K562 (cell line): ENCODE measurements at regions not wholly inside any gene's neighbourhood (a gene's known extent, or its start where the extent isn't known, plus 50 kb on each side); places are given as distances from the start of the nearest gene placed in this dataset.
A peak's percentile ranks its signal among the peaks of the same experiment; 100 is the strongest.

Experiments
- CTCF ChIP-seq, 3 experiments: IDR thresholded peaks in 2 of 3; conservative IDR thresholded peaks in 1 of 3; 2 replicates each; pipeline ENCODE4 v1.5.1; 2011 to 2012; ENCODE audit warnings: low read length in 3 of 3, mild to moderate bottlenecking in 3 of 3, control low read depth in 2 of 3, improper control_type of control experiment in 1 of 3, inconsistent platforms in 1 of 3, low read depth in 1 of 3, mixed read lengths in 1 of 3, moderate library complexity in 1 of 3; ENCODE audit not compliant: insufficient read depth in 2 of 3
- ETV6 ChIP-seq, 3 experiments: fragments of 150-350 bp in 1 of 3; sonication (generic) in 1 of 3; formaldehyde crosslinking in 1 of 3; IDR thresholded peaks; 2 replicates each; pipeline versions ENCODE4 v1.6.1 to v1.8.0; 2014 to 2022; ENCODE audit warnings: borderline replicate concordance in 2 of 3, low read depth in 2 of 3, antibody characterized with exemption in 1 of 3, low read length in 1 of 3, mild to moderate bottlenecking in 1 of 3, missing genetic modification reagents in 1 of 3
- GABPA ChIP-seq: fragments of 200-800 bp; sonication (Bioruptor generic); conservative IDR thresholded peaks from 2 replicates; pipeline ENCODE4 v1.6.1; 2016; ENCODE audit warnings: low read depth, missing genetic modification characterization, missing compliant biosample characterization
- HNRNPUL1 ChIP-seq: fragments of 200-400 bp; formaldehyde crosslinking; IDR thresholded peaks from 2 replicates; pipeline ENCODE4 v1.6.1; 2017; ENCODE audit warnings: low read length
- LEF1 ChIP-seq: fragments of 450-650 bp; IDR thresholded peaks from 2 replicates; pipeline ENCODE4 v1.6.1; 2016; ENCODE audit warnings: mild to moderate bottlenecking
- MITF ChIP-seq: IDR thresholded peaks from 2 replicates; pipeline ENCODE4 v1.6.1; 2014; ENCODE audit warnings: antibody characterized with exemption
- PYGO2 ChIP-seq: fragments of 450-650 bp; IDR thresholded peaks from 2 replicates; pipeline ENCODE4 v1.6.1; 2016; ENCODE audit warnings: mild to moderate bottlenecking, missing genetic modification characterization, moderate library complexity, missing compliant biosample characterization
- RAD21 ChIP-seq, 2 experiments: fragments of 250-450 bp in 1 of 2; fragments of 450-650 bp in 1 of 2; sonication (Bioruptor Pico) in 1 of 2; formaldehyde crosslinking in 1 of 2; IDR thresholded peaks in 1 of 2; conservative IDR thresholded peaks in 1 of 2; 2 replicates each; pipeline versions ENCODE4 v1.4.0 to v1.8.0; 2020 to 2022; ENCODE audit warnings: mild to moderate bottlenecking in 2 of 2, moderate library complexity in 1 of 2
- REST ChIP-seq, 2 experiments: fragments of 450-650 bp; formaldehyde crosslinking in 1 of 2; IDR thresholded peaks; 2 replicates each; pipeline versions ENCODE4 v1.4.0 to v1.6.1; 2014 to 2020; ENCODE audit warnings: mild to moderate bottlenecking in 2 of 2, borderline replicate concordance in 1 of 2, low read depth in 1 of 2
- ZNF589 ChIP-seq: fragments of 200-800 bp; sonication (Bioruptor generic); IDR thresholded peaks from 2 replicates; pipeline ENCODE4 v1.6.1; 2016; ENCODE audit warnings: low read depth, missing genetic modification characterization, missing compliant biosample characterization
- TF ChIP-seq, protein P1 (sequence below): fragments of 250-450 bp; sonication (Bioruptor Pico); IDR thresholded peaks from 2 replicates; pipeline ENCODE4 v1.9.0; 2021; ENCODE audit warnings: mild to moderate bottlenecking
- TF ChIP-seq, protein P2 (sequence below): fragments of 450-650 bp; formaldehyde crosslinking; IDR thresholded peaks from 2 replicates; pipeline ENCODE4 v1.4.0; 2020; ENCODE audit warnings: mild to moderate bottlenecking, moderate library complexity

DNA sequence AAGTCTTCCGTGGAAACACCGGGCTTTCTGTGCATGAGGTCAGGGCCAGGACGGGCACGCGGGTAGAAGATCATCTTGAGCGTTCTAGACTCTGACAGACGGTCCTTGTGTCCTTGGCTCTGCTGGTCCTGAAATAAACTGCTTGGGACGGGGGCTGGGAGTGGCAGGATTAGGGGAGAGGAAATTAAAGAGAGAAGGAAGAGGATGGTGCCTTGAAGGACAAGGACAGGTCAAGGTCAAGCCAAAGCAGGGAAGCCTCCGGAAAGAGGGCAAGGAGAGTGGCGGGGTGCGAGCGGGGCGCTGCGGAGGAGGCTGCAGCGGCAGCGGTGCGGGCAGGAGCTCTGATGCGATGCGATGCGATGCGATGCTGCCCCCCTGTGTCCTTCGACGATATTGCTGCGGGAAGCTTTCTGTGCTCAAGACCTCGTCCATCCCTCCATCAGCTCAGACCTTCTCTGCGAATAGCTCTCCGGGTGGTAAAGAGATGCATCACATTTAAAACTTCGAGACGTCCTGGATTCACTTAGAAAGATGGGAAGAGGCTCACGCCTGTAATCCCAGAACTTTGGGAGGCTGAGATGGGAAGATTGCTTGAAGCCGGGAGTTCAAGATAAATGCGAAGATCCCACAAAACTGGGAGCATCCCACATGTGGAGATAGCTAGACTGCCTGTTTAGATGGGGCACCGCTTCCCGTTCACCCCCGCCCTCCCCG is 110.1 kb upstream of the TMEM132D start (continued):
- TF ChIP-seq PYGO2 (tag) (no peak), HNRNPUL1 (no peak), CTCF (IDR thresholded peaks at IDR 0.05 in 2 of 3, conservative IDR thresholded peaks at IDR 0.05 in 1 of 3; ENCODE audit: insufficient read depth in 2 of 3, low read depth in 1 of 3, low read length in 3 of 3) (peak; percentile 70 to 78 (median 70); a peak in 5 of 6 replicates), MITF (no peak), LEF1 (no peak), REST (IDR thresholded peaks at IDR 0.05; ENCODE audit: borderline replicate concordance) (peak; percentile 38; the same call in 1 of the 2 replicates), REST (CRISPR knock-in tag; IDR thresholded peaks at IDR 0.05; ENCODE audit: low read depth) (no peak), ZNF589 (CRISPR knock-in tag) (no peak), GABPA (tag) (no peak), ETV6 (IDR thresholded peaks at IDR 0.05; ENCODE audit: borderline replicate concordance in 1 of 2, low read depth in 2 of 2, low read length in 1 of 2) (no peak), ETV6 (CRISPR knock-in tag; IDR thresholded peaks at IDR 0.05; ENCODE audit: borderline replicate concordance) (no peak), RAD21 (CRISPR knock-in tag; conservative IDR thresholded peaks at IDR 0.05 in 1 of 2, IDR thresholded peaks at IDR 0.05 in 1 of 2) (peak; percentile 38 to 73)
- TF ChIP-seq, protein P1, sequence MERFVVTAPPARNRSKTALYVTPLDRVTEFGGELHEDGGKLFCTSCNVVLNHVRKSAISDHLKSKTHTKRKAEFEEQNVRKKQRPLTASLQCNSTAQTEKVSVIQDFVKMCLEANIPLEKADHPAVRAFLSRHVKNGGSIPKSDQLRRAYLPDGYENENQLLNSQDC (CRISPR knock-in tag), result no peak
- TF ChIP-seq, protein P2, sequence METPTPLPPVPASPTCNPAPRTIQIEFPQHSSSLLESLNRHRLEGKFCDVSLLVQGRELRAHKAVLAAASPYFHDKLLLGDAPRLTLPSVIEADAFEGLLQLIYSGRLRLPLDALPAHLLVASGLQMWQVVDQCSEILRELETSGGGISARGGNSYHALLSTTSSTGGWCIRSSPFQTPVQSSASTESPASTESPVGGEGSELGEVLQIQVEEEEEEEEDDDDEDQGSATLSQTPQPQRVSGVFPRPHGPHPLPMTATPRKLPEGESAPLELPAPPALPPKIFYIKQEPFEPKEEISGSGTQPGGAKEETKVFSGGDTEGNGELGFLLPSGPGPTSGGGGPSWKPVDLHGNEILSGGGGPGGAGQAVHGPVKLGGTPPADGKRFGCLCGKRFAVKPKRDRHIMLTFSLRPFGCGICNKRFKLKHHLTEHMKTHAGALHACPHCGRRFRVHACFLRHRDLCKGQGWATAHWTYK (CRISPR knock-in tag), result no peak
